HG03196 (cell line): ENCODE measurements at regions not wholly inside any gene's neighbourhood (a gene's known extent, or its start where the extent isn't known, plus 50 kb on each side); places are given as distances from the start of the nearest gene placed in this dataset.
"Not testable (repeated sequence)": the region's sequence is repeated elsewhere in the genome, so short reads cannot be mapped to it uniquely, and the experiment has no call there.

Experiments
- ATAC-seq: cut with Tn5 transposase; IDR thresholded peaks from one replicate; pipeline ENCODE4 v1.9.1; 2021; ENCODE audit not compliant: unreplicated experiment

DNA sequence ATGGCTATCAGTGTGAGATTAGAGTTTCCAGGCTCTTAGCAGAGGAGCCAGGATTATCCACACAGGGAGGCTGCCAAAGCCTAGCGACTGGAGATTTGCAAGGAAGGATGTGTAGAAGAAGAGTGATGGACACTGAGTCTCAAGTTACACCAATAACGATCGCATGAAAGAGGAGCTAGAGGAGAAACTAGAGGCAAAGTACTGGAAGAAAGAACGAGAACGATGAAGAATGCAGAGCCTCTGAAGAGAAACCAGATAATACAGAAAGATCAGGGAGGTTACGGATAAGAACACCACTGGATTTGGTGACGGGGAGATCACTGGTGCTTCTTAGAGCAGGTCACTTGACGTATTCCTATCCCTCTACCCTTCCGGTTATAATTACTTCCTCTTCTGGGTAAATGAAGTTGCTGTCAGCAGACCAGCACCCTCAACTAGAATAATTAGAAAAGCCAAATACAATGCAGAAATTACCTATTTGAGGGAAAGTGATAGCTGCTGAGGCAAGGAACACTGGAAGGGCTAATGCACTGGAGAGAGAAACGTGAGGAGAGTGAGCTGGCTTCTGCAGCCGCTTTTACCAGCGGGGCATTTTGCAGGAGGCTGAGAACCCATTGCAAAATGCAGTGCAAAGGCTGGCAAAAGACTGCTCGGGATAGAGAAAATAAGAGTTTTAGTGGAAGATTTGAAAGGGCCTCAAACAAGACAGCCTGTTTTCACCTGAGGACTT, 93.1 kb upstream of the HIF1A start:
- no peak for ATAC-seq

DNA sequence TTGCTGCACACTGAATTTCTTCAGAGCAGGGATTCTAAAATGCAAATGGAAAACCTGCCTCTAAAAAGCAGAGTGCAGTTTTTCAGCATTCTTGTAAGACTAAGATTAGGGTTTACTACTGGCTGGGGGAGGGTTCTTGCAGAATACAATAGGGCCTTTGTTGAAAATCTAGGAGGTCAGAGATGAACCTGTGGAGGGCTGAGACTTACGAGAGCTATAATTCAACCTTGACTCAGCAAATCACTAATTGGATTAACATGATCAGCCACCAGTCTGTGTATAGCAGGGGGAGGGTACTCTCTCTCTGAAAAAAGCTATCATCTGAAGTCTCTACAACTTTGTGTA, 92.6 kb upstream of the HIF1A start:
- no peak for ATAC-seq

DNA sequence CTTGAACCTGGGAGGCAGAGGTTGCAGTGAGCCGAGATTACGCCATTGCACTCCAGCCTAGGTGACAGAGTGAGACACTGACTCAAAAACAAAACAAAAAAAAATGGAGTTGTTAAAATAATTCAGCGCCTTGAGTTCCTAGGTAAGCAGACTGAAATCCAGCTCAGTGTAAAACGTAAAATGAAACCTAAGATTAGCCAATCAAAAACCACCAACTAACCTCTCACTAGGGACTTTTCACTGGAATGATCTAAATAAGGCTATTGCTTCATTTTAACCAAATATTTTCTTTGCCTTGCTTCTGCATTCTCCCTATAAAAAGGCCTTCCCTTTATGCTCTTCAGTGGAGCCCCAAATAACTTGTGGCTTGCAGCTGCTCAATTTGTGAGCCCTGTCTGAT, 91.6 kb upstream of the HIF1A start:
- ATAC-seq: no peak

- ATAC-seq: no peak
Measured at GRCh38 chr14:61607570-61608244, 87.6 kb upstream of the HIF1A start.

DNA sequence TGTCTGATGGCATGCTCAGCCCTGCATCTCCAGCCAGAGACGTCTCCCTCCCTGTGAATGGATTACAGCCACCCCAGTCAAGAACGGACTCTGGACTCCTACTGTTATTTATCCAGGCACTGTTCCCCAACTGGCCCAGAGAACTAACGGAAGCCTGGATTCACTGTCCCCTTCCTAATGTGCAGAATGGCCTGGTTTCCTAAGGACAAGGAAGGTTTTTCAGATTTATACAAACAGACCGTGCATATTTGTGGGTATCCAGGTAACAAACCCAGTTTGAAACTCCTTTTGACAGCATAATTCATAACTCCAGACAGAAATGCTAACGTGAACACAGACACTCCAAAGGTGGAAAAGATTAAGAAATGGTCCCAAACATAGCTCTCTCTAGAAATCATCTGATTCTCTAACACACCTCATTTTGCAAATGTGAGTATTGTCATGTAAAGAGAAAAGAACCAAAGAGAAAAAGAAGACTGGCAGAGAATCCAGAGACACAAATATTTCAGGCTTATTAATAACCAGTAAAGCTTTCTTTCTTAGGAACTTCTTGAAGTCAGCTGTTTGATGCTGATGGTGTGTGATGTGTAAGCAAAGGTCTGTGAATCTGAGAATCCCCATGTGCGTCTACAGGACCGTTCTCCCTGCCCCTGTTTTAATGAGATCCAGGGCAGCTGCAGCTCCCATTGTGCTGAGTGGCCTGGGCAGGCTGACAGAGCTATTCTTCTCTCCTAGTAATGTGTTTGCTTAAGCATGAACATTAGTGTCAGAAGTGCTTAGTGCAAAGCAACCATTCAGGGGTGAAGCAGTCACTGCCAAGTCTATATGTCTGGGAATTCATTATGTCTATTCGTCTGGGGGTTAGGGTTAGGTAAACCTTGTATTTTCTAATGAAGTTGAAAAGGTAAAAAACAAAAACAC, 86.8 kb upstream of the HIF1A start:
- ATAC-seq: no peak

DNA sequence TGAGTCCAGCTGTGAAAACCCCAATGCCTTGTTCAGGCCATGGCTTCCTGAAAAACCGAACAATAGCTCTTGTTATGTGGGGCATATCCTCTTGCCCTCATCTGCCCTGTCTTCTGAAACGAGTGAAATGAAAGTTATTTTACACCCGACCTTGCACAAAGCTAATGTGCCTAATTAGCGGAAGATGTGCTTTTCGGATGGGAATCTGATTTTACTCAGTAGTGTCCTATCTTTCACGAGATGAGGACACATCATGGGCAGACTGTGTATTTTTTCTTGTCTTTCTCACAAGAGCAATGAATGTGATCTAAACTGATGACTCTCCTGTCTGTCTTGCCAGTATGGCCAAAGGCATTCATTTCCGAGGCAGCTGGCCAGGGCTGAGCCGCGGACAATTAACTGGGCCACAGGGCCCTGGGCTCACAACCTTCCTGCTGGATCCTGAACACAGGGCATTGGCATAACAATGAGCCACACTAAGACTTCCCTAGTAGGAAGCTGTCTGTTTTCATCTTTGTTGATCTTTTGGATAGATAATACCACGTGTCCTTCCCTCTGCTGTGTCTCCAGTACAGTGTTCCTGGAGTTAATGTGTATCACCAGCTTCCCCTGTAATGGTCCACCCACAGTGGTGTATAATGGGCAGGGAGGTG, 86.0 kb upstream of the HIF1A start:
- ATAC-seq: no peak

GRCh38 chr14:61609884-61610283, 85.4 kb upstream of the HIF1A start:
- no peak for ATAC-seq

- no peak for ATAC-seq
Measured at GRCh38 chr14:61610900-61611299, 84.4 kb upstream of the HIF1A start.

DNA sequence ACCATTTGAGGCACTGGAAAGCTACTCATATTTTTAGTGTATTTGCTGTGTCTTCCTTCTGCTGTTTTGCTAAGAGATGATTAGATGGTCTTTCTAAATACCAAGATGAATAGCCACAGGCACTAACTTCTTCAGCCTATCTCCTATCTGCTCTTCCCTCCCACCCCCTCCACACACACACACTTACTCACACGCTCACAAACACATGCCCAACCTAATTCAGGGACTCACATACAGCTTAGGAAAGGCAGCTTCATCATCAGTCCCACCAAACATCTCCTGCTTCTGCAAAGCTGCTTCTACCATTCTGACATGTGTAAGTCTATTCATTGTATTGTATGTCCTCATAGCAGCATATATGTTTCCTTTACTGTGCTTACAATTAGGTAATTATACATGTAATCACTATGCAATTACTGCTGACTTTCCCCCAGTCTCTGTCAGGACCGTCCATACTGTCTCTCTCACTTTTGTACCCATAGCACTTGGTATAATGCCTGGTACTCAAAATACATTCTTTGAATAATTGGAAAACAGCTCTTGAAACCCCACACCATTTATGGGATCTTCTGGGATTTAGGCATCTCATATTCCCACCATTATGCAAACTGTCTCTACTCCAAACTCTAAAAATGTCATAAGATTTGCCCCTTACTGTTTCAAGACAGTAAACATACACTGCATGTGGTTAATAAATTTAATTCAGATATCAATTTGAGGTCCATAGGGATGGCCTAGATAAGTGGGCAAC, 83.3 kb upstream of the HIF1A start:
- ATAC-seq: no peak

GRCh38 chr14:61613006-61613405, 82.3 kb upstream of the HIF1A start:
- ATAC-seq: not testable (repeated sequence)

GRCh38 chr14:61614693-61615092, 80.6 kb upstream of the HIF1A start:
- no peak for ATAC-seq

- no peak for ATAC-seq
Measured at GRCh38 chr14:61615743-61616523, 79.4 kb upstream of the HIF1A start.

- no peak for ATAC-seq
Measured at GRCh38 chr14:61616524-61617185, 78.7 kb upstream of the HIF1A start.

- ATAC-seq: no peak
Measured at GRCh38 chr14:61618448-61618847, 76.9 kb upstream of the HIF1A start.

DNA sequence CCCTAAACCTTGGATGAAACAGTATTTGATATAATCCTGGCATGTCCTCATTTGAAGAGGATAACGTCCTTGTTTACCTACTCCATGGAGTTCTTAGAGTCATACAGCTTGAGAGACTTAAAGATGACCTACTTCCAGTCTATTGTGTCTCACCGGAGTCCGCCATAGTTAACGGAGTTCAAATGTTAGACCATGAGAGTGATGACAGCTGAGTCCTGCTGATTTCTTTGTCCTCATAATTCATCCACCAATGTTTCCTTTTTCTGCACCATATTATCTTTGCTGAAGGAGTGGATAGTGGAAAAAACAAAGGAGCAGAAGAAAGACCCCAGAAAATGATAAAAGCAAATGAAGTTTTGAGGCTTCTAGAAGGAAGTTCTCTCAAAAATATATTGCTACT, 75.8 kb upstream of the HIF1A start:
- ATAC-seq: no peak

GRCh38 chr14:61620130-61620946, 75.0 kb upstream of the HIF1A start:
- peak; percentile 74 for ATAC-seq

GRCh38 chr14:61621444-61621843, 73.9 kb upstream of the HIF1A start:
- ATAC-seq: no peak

DNA sequence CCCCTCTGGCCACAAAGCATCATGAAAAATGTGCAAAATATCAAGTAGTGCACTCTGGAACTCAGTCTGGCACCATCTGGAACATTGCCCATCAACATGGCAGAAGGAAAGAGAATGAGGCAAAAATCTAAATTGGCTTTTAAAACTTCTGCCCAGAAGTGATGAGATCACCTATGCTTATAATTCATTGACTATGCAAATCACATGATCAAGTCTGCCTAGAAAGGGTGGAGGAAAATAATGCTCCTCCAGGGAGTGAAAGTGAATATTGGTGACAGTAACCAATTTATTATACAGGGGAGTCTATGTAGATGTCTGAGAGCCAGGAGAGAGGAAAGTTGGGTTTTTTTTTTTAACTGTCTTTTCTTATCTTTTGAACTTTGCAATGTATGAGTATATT, 73.3 kb upstream of the HIF1A start:
- ATAC-seq: no peak
